Left ventricle myocardium inferior (tissue), 1 donor: ENCODE measurements at regions not wholly inside any gene's neighbourhood (a gene's known extent, or its start where the extent isn't known, plus 50 kb on each side); places are given as distances from the start of the nearest gene placed in this dataset.

ENCODE experiments used
- DNase-seq: peaks from one replicate; pipeline ENCODE4 v3.0.0-alpha.2; 2020
- H3K27ac ChIP-seq: fragments of 200-600 bp; replicated peaks from 2 replicates; pipeline ENCODE4 v1.8.0; 2021
- H3K27me3 ChIP-seq: fragments of 200-600 bp; 2 replicates; pipeline ENCODE4 v1.8.0; 2021; ENCODE audit warnings: low read depth
- H3K36me3 ChIP-seq: fragments of 200-600 bp; 2 replicates; pipeline ENCODE4 v1.8.0; 2021
- H3K4me1 ChIP-seq: fragments of 200-600 bp; 2 replicates; pipeline ENCODE4 v1.8.0; 2021
- H3K4me3 ChIP-seq: fragments of 200-600 bp; 2 replicates; pipeline ENCODE4 v1.8.0; 2021; ENCODE audit warnings: mild to moderate bottlenecking, moderate library complexity
- H3K9me3 ChIP-seq: fragments of 200-600 bp; replicated peaks from 2 replicates; pipeline ENCODE4 v1.8.0; 2021
- intact Hi-C: fragments of 100-400 bp; cut with micrococcal nuclease; formaldehyde crosslinking; loops from one replicate; pipeline ENCODE4 v1.11.0; 2022
- TF ChIP-seq, protein P1 (sequence below): fragments of 200-600 bp; IDR thresholded peaks from 2 replicates; pipeline ENCODE4 v1.8.0; 2021; ENCODE audit warnings: antibody characterized with exemption, mild to moderate bottlenecking, borderline replicate concordance
- donor health status: DM: no; HTN: yes; CAD: no; lungs with severe emphysema.

DNA sequence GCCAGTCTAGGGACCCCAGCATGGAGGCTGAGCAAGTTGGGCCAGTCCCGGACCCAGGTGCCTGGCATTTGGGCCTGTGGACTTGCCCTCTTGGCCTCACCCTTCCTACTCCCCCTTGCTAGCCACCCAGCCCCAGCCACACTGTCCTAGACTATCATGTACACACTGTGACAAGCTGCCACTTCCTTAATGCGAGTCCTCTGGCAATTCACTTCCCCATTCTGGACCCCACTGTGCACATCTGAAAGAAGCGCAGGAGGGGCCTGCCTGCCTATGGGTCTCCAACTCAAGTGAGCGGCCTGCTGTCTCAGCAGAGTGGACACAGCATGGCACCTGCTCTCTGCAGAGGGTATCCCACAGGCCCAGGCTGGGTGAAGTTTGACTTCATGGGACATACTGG lies 68.5 kb upstream of the LMO1 start:
- intact Hi-C loops = no loop called here
- DNase-seq = no peak
- H3K27ac ChIP-seq = no peak overlapping the region
- H3K4me1 ChIP-seq = peaks cover 8% of the 10 kb centered on the region
- H3K36me3 ChIP-seq = no peaks in the 10 kb centered on the region
- no peaks in the 10 kb centered on the region for H3K9me3 ChIP-seq
- H3K27me3 ChIP-seq = peaks cover 33% of the 10 kb centered on the region
- H3K4me3 ChIP-seq = no peak overlapping the region
- TF ChIP-seq, protein P1, sequence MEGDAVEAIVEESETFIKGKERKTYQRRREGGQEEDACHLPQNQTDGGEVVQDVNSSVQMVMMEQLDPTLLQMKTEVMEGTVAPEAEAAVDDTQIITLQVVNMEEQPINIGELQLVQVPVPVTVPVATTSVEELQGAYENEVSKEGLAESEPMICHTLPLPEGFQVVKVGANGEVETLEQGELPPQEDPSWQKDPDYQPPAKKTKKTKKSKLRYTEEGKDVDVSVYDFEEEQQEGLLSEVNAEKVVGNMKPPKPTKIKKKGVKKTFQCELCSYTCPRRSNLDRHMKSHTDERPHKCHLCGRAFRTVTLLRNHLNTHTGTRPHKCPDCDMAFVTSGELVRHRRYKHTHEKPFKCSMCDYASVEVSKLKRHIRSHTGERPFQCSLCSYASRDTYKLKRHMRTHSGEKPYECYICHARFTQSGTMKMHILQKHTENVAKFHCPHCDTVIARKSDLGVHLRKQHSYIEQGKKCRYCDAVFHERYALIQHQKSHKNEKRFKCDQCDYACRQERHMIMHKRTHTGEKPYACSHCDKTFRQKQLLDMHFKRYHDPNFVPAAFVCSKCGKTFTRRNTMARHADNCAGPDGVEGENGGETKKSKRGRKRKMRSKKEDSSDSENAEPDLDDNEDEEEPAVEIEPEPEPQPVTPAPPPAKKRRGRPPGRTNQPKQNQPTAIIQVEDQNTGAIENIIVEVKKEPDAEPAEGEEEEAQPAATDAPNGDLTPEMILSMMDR = no peak

DNA sequence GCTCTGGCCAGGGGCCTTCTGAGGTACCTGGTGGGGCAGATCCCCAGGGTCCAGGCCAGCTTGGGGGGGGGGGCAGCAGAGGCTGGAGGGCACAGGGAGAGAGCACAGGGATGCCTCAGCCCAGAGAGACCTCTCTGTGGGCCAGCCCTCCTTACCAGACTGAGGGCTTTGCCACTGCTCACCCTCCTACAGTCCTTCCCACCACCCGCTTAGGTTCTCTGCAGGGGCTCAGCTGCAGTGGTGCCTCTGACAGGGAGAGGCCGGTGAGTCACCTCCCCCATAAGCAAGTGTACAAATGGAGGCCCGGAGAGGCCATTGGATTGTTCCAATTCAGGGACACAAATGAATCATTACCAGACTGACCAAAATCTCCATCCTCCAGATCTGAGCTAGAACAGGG lies 68.1 kb upstream of the LMO1 start:
- H3K27me3 ChIP-seq = peaks cover 33% of the 10 kb centered on the region
- no peaks in the 10 kb centered on the region for H3K36me3 ChIP-seq
- H3K27ac ChIP-seq = no peak overlapping the region
- intact Hi-C loops = no loop called here
- no peaks in the 10 kb centered on the region for H3K9me3 ChIP-seq
- no peak overlapping the region for H3K4me3 ChIP-seq
- H3K4me1 ChIP-seq = peaks cover 8% of the 10 kb centered on the region
- TF ChIP-seq, protein P1 = no peak
- no peak for DNase-seq

DNA sequence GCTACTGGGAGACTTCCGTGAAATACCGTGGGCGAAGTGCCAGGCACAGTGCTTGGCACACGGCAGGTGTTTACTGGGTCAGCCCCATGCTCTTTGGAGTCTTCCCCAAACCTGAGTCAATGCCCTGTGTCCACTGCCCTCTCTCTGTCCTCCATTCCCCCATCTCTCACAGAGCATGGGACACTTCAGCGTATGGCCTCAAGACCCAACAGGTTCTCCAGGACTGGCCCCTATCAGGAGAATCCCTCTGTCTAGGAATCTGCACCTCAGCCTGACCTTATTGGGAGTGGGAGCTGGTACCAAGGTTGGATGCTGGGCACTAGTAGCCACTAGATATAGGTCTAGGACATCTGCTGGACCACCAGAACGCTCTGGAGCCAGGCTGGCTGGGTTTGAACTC lies 67.2 kb upstream of the LMO1 start:
- intact Hi-C loops = no loop called here
- peaks cover 8% of the 10 kb centered on the region for H3K4me1 ChIP-seq
- H3K4me3 ChIP-seq = no peak overlapping the region
- no peak for DNase-seq
- no peaks in the 10 kb centered on the region for H3K36me3 ChIP-seq
- no peaks in the 10 kb centered on the region for H3K9me3 ChIP-seq
- TF ChIP-seq, protein P1 = no peak
- H3K27me3 ChIP-seq = peaks cover 33% of the 10 kb centered on the region
- H3K27ac ChIP-seq = no peak overlapping the region

DNA sequence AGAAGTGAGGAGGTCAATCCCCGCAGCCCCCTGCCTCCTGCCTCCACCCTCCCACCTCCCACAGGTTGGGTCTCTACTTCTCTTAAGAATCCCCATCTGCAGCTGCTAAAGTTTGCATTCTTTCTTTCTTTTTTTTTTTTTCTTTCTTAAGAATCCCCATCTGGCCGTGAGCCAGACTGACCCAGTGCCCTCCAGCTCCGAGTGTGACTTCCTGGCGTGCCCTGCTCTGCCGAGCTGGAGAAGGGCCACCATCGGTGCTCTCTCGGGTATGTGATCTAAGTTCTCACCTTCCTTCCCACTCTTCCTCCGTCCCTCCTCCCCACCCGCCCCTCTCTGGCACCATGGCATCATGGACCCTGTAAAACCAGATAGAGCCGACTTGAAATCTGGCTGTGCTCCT lies 66.7 kb upstream of the LMO1 start:
- TF ChIP-seq, protein P1 = no peak
- peaks cover 33% of the 10 kb centered on the region for H3K27me3 ChIP-seq
- H3K27ac ChIP-seq = no peak overlapping the region
- intact Hi-C loops = no loop called here
- no peaks in the 10 kb centered on the region for H3K36me3 ChIP-seq
- peaks cover 8% of the 10 kb centered on the region for H3K4me1 ChIP-seq
- H3K9me3 ChIP-seq = no peaks in the 10 kb centered on the region
- H3K4me3 ChIP-seq = no peak overlapping the region
- DNase-seq = no peak

GRCh38 chr11:8329847-8330361 lies 66.2 kb upstream of the LMO1 start:
- no peaks in the 10 kb centered on the region for H3K36me3 ChIP-seq
- peaks cover 8% of the 10 kb centered on the region for H3K4me1 ChIP-seq
- no peak overlapping the region for H3K4me3 ChIP-seq
- TF ChIP-seq, protein P1 = no peak
- H3K9me3 ChIP-seq = no peaks in the 10 kb centered on the region
- H3K27me3 ChIP-seq = peaks cover 30% of the 10 kb centered on the region
- DNase-seq = no peak
- H3K27ac ChIP-seq = no peak overlapping the region
- intact Hi-C loops = no loop called here
